WI38 (cell line): ENCODE measurements at regions not wholly inside any gene's neighbourhood (a gene's known extent, or its start where the extent isn't known, plus 50 kb on each side); places are given as distances from the start of the nearest gene placed in this dataset.

ENCODE experiments used
- H3K4me3 ChIP-seq: 2 replicates; pipeline ENCODE4 v1.5.1; 2011; ENCODE audit warnings: low read depth, mild to moderate bottlenecking, control low read depth, low read length
- TF ChIP-seq, protein P1 (sequence below): IDR thresholded peaks from 2 replicates; pipeline ENCODE4 v1.5.1; 2012; ENCODE audit warnings: low read depth, mild to moderate bottlenecking, control low read depth, low read length

GRCh38 chr14:65346474-65346873, 66.1 kb upstream of the FUT8 start:
- H3K4me3 ChIP-seq, result no peak overlapping the region
- TF ChIP-seq, protein P1, sequence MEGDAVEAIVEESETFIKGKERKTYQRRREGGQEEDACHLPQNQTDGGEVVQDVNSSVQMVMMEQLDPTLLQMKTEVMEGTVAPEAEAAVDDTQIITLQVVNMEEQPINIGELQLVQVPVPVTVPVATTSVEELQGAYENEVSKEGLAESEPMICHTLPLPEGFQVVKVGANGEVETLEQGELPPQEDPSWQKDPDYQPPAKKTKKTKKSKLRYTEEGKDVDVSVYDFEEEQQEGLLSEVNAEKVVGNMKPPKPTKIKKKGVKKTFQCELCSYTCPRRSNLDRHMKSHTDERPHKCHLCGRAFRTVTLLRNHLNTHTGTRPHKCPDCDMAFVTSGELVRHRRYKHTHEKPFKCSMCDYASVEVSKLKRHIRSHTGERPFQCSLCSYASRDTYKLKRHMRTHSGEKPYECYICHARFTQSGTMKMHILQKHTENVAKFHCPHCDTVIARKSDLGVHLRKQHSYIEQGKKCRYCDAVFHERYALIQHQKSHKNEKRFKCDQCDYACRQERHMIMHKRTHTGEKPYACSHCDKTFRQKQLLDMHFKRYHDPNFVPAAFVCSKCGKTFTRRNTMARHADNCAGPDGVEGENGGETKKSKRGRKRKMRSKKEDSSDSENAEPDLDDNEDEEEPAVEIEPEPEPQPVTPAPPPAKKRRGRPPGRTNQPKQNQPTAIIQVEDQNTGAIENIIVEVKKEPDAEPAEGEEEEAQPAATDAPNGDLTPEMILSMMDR, result no peak

DNA sequence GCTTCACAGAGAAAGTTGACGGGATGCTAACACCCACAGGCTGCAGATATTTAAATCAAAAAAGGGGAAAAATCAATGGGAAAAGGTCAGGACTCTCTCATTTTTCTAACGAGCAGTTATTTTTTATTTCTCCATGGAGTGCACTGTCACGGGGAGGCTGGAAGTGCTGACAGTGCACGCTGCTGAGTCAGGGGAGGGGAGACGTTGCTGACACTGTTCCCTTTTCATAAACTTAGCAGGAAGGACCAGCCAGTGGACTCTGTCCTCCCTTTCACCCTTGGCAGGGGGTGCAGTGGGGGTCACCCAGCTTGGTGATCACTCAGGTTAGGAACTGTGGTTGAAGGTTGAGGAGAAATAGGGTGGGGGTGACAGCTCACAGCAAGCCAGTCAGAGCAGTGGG, 65.6 kb upstream of the FUT8 start:
- no peak overlapping the region for H3K4me3 ChIP-seq
- TF ChIP-seq, protein P1, result no peak

DNA sequence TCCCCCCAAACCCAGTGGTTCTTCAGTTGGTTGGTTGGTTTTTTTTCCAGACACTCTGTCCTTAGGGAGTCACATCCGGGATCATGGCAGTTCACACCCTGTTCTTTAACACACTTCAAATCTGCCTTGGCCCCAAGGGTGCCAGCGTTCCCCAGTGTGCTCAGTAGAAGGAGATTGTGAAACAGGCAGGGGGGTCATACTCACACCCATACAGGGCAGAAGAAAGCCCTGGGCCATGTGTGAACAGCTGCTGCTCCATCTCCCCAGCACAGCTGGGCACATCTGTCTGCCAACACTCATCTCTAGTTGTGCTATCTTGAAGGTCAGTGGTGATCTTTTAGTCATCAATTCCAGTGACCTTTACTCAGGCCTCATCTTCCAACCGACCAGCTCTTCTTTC, 64.4 kb upstream of the FUT8 start:
- no peak overlapping the region for H3K4me3 ChIP-seq
- TF ChIP-seq, protein P1, result no peak

- H3K4me3 ChIP-seq, result no peak overlapping the region
- TF ChIP-seq, protein P1, result no peak
Observed at GRCh38 chr14:65349100-65349499, 63.4 kb upstream of the FUT8 start.

GRCh38 chr14:65351493-65352194, 60.9 kb upstream of the FUT8 start:
- TF ChIP-seq, protein P1, result no peak
- no peak overlapping the region for H3K4me3 ChIP-seq

DNA sequence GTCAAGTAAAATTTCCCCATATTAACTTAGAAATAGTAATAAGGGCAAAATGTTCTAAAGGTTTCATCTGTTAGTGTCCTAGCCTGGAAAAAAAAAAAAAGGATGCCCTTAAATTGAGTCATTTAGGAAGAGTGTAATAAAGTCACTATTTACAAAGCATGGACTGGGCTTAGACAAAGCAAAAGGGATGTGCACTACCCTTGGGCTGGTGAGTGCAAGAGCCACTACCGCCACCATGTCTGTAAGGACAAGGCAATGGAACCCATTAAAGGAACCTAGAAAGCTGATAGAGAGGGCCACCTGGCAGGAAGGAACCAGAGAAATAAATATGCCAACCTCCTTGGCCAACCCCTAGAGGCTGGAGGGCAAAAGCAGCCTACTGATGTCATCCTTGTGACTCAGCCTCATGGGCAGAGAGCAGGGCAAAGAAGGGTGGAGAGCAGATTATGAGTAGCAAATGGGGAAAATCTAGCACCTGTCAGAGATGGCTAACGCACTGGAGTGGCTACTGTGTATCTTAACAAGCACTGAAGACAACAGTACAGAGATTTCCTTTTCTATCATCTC, 59.5 kb upstream of the FUT8 start:
- H3K4me3 ChIP-seq, result no peak overlapping the region
- TF ChIP-seq, protein P1, result no peak

DNA sequence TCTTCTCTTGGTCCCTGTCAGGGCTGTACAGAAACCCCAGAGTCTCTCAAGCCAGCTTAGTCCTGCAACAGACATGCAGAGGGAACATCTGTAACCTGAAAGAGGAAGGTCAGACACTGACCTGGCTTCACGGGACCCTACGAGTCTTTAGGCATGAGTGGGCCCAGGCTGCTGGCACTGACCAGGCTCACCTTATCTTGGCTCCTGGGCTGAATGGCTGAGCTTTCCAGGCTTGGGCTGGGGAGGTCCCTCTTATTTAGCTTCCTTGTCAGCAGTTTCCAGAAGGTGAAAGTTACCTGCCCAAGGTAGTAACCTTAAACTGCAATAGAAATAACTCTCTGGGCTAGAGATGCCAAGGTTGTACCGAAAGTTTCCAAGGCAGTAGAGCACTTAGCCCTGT, 58.4 kb upstream of the FUT8 start:
- H3K4me3 ChIP-seq, result no peak overlapping the region
- TF ChIP-seq, protein P1, result no peak
